NCI-H226 (cell line): ENCODE measurements at regions not wholly inside any gene's neighbourhood (a gene's known extent, or its start where the extent isn't known, plus 50 kb on each side); places are given as distances from the start of the nearest gene placed in this dataset.
"Not testable (repeated sequence)": the region's sequence is repeated elsewhere in the genome, so short reads cannot be mapped to it uniquely, and the experiment has no call there.

Experiments
- DNase-seq: peaks from one replicate; pipeline ENCODE4 v3.0.0-alpha.2; 2015

- no peak for DNase-seq
Measured at GRCh38 chr17:63019138-63019873, 53.3 kb downstream of the TANC2 start.

- no peak for DNase-seq
Measured at GRCh38 chr17:63022567-63022966, 56.5 kb downstream of the TANC2 start.

- no peak for DNase-seq
Measured at GRCh38 chr17:63023049-63023448, 57.0 kb downstream of the TANC2 start.

- no peak for DNase-seq
Measured at GRCh38 chr17:63024201-63024600, 58.2 kb downstream of the TANC2 start.

GRCh38 chr17:63024716-63025115 is 58.7 kb downstream of the TANC2 start:
- no peak for DNase-seq

GRCh38 chr17:63025637-63026036 is 59.6 kb downstream of the TANC2 start:
- DNase-seq, result not testable (repeated sequence)

GRCh38 chr17:63029541-63029940 is 63.5 kb downstream of the TANC2 start:
- peak; percentile 70 for DNase-seq

- DNase-seq, result no peak
Measured at GRCh38 chr17:63032142-63032541, 66.1 kb downstream of the TANC2 start.

GRCh38 chr17:63033142-63033541 is 67.1 kb downstream of the TANC2 start:
- DNase-seq, result peak; percentile 14

- peak; percentile 64 for DNase-seq
Measured at GRCh38 chr17:63035271-63035670, 69.2 kb downstream of the TANC2 start.

GRCh38 chr17:63035695-63036094 is 69.7 kb downstream of the TANC2 start:
- no peak for DNase-seq

GRCh38 chr17:63039342-63039741 is 73.3 kb downstream of the TANC2 start:
- no peak for DNase-seq

GRCh38 chr17:63039899-63040602 is 74.0 kb downstream of the TANC2 start:
- DNase-seq, result no peak

- no peak for DNase-seq
Measured at GRCh38 chr17:63040816-63041215, 74.8 kb downstream of the TANC2 start.

- DNase-seq, result no peak
Measured at GRCh38 chr17:63041251-63041650, 75.2 kb downstream of the TANC2 start.

GRCh38 chr17:63041722-63042121 is 75.7 kb downstream of the TANC2 start:
- DNase-seq, result no peak

- no peak for DNase-seq
Measured at GRCh38 chr17:63042256-63042812, 76.3 kb downstream of the TANC2 start.

- DNase-seq, result not testable (repeated sequence)
Measured at GRCh38 chr17:63057560-63057959, 91.5 kb downstream of the TANC2 start.

GRCh38 chr17:63066158-63066813 is 100.3 kb downstream of the TANC2 start:
- DNase-seq, result no peak

GRCh38 chr17:63069245-63069644 is 103.2 kb downstream of the TANC2 start:
- no peak for DNase-seq

- no peak for DNase-seq
Measured at GRCh38 chr17:63070031-63070430, 104.0 kb downstream of the TANC2 start.

GRCh38 chr17:63071797-63072196 is 105.8 kb downstream of the TANC2 start:
- DNase-seq, result no peak

GRCh38 chr17:63075969-63076368 is 109.9 kb downstream of the TANC2 start:
- DNase-seq, result no peak

GRCh38 chr17:63078707-63079106 is 112.7 kb downstream of the TANC2 start:
- DNase-seq, result no peak
